ENCODE measurements at regions not wholly inside any gene's neighbourhood (a gene's known extent, or its start where the extent isn't known, plus 50 kb on each side); places are given as distances from the start of the nearest gene placed in this dataset.

DNA sequence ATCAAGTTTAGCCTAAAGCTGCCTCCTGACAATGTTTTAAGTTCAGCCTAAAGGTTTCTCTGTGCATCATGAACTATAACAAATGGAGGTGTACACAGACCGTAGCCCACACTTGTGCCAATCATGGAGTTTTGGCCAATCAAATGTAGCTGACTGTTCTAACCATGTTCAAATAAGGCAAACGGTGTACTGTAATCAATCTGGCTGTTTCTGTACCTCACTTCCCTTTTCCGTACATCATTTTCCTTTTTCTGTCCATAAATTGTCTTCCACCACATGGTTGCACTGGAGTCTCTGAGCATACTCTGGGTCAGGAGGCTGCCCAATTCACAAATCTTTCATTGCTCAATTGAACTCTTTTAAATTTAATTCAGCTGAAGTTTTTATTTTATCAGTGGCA is 132.2 kb upstream of the UST start:
- TF ChIP-seq, protein P1, sequence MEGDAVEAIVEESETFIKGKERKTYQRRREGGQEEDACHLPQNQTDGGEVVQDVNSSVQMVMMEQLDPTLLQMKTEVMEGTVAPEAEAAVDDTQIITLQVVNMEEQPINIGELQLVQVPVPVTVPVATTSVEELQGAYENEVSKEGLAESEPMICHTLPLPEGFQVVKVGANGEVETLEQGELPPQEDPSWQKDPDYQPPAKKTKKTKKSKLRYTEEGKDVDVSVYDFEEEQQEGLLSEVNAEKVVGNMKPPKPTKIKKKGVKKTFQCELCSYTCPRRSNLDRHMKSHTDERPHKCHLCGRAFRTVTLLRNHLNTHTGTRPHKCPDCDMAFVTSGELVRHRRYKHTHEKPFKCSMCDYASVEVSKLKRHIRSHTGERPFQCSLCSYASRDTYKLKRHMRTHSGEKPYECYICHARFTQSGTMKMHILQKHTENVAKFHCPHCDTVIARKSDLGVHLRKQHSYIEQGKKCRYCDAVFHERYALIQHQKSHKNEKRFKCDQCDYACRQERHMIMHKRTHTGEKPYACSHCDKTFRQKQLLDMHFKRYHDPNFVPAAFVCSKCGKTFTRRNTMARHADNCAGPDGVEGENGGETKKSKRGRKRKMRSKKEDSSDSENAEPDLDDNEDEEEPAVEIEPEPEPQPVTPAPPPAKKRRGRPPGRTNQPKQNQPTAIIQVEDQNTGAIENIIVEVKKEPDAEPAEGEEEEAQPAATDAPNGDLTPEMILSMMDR (IDR thresholded peaks at IDR 0.05; ENCODE audit: insufficient read depth, low read length) = no peak
- peak; percentile 7; the same call in 1 of the 2 replicates for TF ChIP-seq SPI1 (IDR thresholded peaks at IDR 0.05; ENCODE audit: borderline replicate concordance, low read depth)
- no peak for TF ChIP-seq POLR2AphosphoS5 (IDR thresholded peaks at IDR 0.05; ENCODE audit: low read depth)
- TF ChIP-seq GABPA (IDR thresholded peaks at IDR 0.05; ENCODE audit: low read depth) = no peak
- TF ChIP-seq, protein P2, sequence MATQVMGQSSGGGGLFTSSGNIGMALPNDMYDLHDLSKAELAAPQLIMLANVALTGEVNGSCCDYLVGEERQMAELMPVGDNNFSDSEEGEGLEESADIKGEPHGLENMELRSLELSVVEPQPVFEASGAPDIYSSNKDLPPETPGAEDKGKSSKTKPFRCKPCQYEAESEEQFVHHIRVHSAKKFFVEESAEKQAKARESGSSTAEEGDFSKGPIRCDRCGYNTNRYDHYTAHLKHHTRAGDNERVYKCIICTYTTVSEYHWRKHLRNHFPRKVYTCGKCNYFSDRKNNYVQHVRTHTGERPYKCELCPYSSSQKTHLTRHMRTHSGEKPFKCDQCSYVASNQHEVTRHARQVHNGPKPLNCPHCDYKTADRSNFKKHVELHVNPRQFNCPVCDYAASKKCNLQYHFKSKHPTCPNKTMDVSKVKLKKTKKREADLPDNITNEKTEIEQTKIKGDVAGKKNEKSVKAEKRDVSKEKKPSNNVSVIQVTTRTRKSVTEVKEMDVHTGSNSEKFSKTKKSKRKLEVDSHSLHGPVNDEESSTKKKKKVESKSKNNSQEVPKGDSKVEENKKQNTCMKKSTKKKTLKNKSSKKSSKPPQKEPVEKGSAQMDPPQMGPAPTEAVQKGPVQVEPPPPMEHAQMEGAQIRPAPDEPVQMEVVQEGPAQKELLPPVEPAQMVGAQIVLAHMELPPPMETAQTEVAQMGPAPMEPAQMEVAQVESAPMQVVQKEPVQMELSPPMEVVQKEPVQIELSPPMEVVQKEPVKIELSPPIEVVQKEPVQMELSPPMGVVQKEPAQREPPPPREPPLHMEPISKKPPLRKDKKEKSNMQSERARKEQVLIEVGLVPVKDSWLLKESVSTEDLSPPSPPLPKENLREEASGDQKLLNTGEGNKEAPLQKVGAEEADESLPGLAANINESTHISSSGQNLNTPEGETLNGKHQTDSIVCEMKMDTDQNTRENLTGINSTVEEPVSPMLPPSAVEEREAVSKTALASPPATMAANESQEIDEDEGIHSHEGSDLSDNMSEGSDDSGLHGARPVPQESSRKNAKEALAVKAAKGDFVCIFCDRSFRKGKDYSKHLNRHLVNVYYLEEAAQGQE (IDR thresholded peaks at IDR 0.05; ENCODE audit: insufficient replicate concordance, low read depth) = no peak
- Histone ChIP-seq H3K4me3 (replicated peaks; ENCODE audit: insufficient read depth, low read length) (no peak overlapping the region), H3K27ac (replicated peaks) (no peak overlapping the region), H3K27me3 (ENCODE audit: insufficient read depth, poor library complexity, severe bottlenecking) (peaks cover 9% of the 10 kb centered on the region)
- no peak for DNase-seq (ENCODE audit: low read depth in 1 of 2, low spot score in 1 of 2)

DNA sequence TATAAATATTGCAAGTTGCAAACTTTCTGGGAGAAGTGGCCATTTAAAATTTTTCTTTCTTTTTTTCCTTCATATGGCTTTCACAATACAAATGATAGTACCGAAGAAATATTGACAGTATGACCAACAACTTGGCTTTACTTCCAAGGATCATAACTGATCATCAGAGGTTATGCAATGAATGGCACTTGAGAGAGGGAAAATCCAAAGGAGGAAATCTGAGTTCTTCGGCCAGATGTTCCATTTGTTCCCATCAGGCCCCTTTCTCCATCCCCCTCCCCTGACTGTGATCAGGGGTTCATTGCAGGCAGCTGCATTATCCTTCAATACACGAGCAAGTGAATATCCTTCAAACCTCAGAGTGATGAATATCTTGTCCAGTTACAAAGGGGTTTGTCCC is 130.0 kb upstream of the UST start:
- H3K27me3 ChIP-seq (ENCODE audit: insufficient read depth, poor library complexity, severe bottlenecking) = peaks cover 9% of the 10 kb centered on the region
- TF ChIP-seq, protein P1 (IDR thresholded peaks at IDR 0.05; ENCODE audit: insufficient read depth, low read length) = no peak
- no peak for TF ChIP-seq SPI1 (IDR thresholded peaks at IDR 0.05; ENCODE audit: borderline replicate concordance, low read depth)
- TF ChIP-seq, protein P2 (IDR thresholded peaks at IDR 0.05; ENCODE audit: insufficient replicate concordance, low read depth) = no peak
- no peak for TF ChIP-seq POLR2AphosphoS5 (IDR thresholded peaks at IDR 0.05; ENCODE audit: low read depth)
- no peak for TF ChIP-seq GABPA (IDR thresholded peaks at IDR 0.05; ENCODE audit: low read depth)
- no peak for DNase-seq (ENCODE audit: low read depth in 1 of 2, low spot score in 1 of 2)

DNA sequence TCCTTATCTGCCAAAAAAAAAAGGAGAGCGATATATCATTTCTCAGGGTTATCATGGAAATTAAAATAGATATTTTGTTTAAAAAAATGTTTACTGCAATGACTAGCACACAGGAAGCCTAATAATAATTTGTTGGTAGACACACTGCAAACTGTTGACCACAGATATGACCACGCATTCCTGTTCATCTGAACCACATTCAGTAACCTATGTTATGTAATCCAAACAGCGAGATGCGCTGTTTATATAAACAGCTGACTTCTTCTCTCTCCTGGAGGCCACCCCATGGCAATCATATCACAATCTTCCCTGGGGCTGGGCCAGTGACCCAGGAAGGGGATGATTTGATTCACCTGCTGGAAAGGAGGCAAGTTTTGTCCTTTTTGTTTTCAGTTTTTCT is 129.3 kb upstream of the UST start:
- TF ChIP-seq SPI1 (IDR thresholded peaks at IDR 0.05; ENCODE audit: borderline replicate concordance, low read depth) (no peak), GABPA (IDR thresholded peaks at IDR 0.05; ENCODE audit: low read depth) (no peak)
- TF ChIP-seq, protein P1 (IDR thresholded peaks at IDR 0.05; ENCODE audit: insufficient read depth, low read length) = no peak
- Histone ChIP-seq H3K27me3 (ENCODE audit: insufficient read depth, poor library complexity, severe bottlenecking) (peaks cover 9% of the 10 kb centered on the region), H3K4me3 (replicated peaks; ENCODE audit: insufficient read depth, low read length) (no peak overlapping the region), H3K27ac (replicated peaks) (no peak overlapping the region)
- DNase-seq (ENCODE audit: low read depth in 1 of 2, low spot score in 1 of 2) = peak in 1 of 2 experiments; percentile 12

More for the DNA sequence above, 130.0 kb upstream of the UST start:
- Histone ChIP-seq H3K4me3 (replicated peaks; ENCODE audit: insufficient read depth, low read length) (no peak overlapping the region), H3K27ac (replicated peaks) (no peak overlapping the region)

DNA sequence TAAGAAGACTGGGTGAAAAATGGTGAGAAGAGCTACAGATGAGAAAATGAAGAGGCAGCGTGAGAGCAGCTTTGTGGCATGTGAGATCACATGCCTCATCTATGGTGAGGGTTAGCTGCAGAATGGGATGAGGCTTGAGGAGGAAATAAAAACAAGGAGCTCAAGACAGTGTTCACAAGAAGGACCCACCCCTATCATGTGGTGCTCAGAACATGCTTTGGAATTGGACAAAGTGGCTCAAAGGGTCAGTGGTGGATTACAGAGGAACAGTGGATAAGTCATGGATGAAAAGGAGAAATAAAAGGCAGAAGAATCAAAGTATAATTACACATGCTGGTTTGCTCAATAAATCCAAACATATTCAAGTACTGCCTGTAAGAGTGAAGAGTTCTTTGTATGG is 126.9 kb upstream of the UST start:
- Histone ChIP-seq H3K4me3 (replicated peaks; ENCODE audit: insufficient read depth, low read length) (no peak overlapping the region), H3K27ac (replicated peaks) (no peak overlapping the region), H3K27me3 (ENCODE audit: insufficient read depth, poor library complexity, severe bottlenecking) (peaks cover 9% of the 10 kb centered on the region)
- no peak for DNase-seq (ENCODE audit: low read depth in 1 of 2, low spot score in 1 of 2)
- TF ChIP-seq SPI1 (IDR thresholded peaks at IDR 0.05; ENCODE audit: borderline replicate concordance, low read depth) (no peak), POLR2AphosphoS5 (IDR thresholded peaks at IDR 0.05; ENCODE audit: low read depth) (no peak), GABPA (IDR thresholded peaks at IDR 0.05; ENCODE audit: low read depth) (no peak)
- TF ChIP-seq, protein P1 (IDR thresholded peaks at IDR 0.05; ENCODE audit: insufficient read depth, low read length) = no peak
- TF ChIP-seq, protein P2 (IDR thresholded peaks at IDR 0.05; ENCODE audit: insufficient replicate concordance, low read depth) = no peak
